NCI-H748 (cell line): ENCODE measurements at regions not wholly inside any gene's neighbourhood (a gene's known extent, or its start where the extent isn't known, plus 50 kb on each side); places are given as distances from the start of the nearest gene placed in this dataset.

Experiments used
- DNase-seq: peaks from one replicate; lab custom pipeline; 2025; ENCODE audit not compliant: unreplicated experiment; lab: John Stamatoyannopoulos, UW

DNA sequence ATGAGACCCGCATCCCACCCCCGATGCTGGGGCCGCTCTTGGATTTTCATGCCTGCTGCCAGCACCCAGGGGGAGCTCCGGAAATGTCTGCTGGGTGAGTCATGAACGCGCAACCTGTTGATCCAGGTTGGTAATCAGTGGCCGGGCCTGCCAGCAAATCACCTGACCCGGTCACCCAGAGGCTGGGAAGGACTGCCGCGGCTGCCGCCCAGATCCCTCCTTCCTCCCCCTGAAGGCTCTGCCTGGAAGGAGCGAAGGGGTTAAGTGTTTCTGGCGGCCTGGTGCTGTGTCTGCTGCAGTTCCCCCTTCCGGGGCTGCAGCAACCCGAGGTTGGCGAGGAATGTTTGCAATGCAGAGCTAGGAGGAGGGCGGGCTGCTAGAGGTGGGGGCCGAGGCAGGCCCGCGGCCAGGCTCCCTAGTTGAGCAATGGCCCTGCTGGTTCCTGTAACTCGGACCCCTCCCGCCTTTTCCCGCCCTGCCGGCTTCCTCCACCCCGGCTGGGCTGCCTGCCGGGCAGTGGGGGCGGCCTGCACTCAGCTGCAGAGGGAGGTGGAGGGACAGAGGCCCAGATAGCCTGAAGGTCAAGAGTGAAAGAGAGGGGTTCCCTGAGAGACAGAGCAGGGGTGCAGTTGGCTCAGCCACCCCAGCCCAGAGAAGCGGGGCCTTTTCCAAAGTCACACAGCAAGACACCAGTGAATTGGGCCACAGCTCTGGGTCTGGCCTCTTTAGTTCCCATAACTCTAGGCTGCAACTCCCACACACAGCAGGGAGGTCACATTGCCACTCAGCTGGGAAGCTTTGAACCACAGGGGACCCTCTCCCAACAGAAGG lies 156.3 kb upstream of the IER5L start:
- peak; percentile 49 for DNase-seq

- no peak for DNase-seq
These were observed 155.6 kb upstream of the IER5L start for GRCh38 chr9:129333617-129334104.

- DNase-seq: no peak
These were observed 154.5 kb upstream of the IER5L start for GRCh38 chr9:129332581-129332980.

GRCh38 chr9:129331772-129332500 lies 153.9 kb upstream of the IER5L start:
- no peak for DNase-seq

GRCh38 chr9:129331493-129331765 lies 153.4 kb upstream of the IER5L start:
- DNase-seq: no peak

- DNase-seq: no peak
These were observed 152.8 kb upstream of the IER5L start for GRCh38 chr9:129330711-129331492.

GRCh38 chr9:129328355-129329042 lies 150.4 kb upstream of the IER5L start:
- DNase-seq: no peak

GRCh38 chr9:129327552-129328328 lies 149.7 kb upstream of the IER5L start:
- no peak for DNase-seq

- DNase-seq: no peak
These were observed 148.3 kb upstream of the IER5L start for GRCh38 chr9:129326061-129327005.

GRCh38 chr9:129324808-129325502 lies 146.9 kb upstream of the IER5L start:
- no peak for DNase-seq

DNA sequence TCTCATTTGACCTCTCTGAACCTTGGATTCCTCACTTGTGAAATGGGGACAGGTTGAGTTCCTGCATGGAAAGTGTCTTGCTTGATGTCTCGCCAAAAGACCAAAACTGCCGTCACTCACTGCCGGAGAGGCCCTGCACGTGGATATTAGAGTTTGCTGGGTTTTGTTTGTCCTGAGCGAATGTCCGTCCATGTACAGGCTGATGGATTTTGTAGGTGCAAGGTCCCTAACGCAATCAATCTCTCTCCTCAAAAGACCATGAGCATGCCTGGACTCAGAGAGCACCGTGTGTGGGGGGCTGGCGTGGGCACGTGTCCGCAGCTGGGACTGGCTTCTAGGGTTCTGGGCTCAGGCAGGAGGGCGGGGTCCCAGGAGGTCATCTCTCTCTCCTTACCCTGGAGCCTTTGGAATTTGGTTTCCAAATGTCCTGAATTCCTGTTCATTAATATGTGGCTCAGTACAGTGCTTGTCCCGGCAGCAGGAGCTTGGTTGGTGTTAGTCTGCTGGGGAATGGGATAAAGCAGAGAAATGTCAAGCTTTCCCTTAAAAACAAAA lies 146.0 kb upstream of the IER5L start:
- DNase-seq: no peak

- DNase-seq: no peak
These were observed 145.4 kb upstream of the IER5L start for GRCh38 chr9:129323376-129323998.

DNA sequence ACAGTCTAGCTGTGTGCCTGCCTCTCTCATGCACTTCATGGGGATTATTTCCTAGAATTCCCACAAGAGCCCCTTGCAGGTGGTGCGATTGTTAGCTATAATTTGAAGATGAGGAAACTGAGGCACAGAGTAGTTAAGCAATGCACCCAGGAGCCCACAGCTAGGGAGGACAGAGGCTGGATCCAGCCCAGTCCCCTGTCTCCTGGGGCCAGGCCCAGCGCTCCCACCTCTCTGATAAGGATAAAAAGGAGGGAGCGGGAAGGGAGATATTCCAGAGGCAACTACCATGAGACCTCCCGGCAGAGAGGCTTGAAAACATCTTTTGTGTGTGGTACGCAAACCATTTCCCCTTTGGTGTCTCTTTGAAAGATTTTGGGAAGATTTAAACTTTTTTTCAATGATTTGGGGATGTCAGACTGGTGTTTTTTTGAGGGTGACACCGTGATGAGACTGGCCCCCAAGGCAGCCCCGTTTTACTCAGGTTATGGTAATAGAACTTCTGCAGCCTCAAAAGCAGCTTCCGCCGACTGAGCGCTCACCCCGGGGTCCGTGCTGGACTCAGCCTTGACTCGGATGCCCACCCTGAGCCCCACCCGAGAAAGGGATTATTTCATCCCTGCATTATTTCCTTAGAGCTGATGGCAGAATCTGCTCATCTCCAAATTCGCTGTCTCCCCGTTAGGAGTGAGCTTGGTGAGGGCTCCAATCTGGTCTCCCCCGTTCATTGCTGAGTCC lies 144.7 kb upstream of the IER5L start:
- DNase-seq: no peak

DNA sequence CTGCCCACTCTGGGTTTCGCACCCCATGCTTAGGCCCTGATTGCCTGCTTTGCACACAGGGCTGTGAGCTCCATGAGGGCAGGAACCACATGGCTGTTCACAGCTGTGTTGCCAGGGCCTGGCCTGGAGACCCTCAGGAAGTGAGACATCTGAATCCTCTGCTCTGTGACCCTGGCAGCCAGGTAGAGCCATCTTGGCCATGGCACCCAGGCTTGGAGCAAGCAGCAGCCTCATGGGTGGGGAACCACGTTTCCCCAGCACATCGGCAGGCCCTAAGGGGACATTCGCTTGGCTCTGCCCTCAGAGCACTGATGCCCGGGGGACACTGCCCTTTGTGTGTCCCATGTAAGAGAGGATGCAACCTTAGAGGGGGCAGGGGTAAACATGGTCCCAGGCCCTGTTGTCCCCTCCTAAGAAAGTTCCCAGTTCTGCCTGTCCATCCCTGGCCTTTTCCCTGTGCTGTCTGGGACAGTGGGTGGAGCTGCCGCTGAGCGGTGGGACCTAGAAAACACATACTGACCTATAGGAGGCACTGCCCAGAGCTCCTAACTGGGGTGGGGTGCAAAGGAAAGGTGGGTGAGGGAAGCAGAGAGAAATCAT lies 144.1 kb upstream of the IER5L start:
- DNase-seq: no peak

DNA sequence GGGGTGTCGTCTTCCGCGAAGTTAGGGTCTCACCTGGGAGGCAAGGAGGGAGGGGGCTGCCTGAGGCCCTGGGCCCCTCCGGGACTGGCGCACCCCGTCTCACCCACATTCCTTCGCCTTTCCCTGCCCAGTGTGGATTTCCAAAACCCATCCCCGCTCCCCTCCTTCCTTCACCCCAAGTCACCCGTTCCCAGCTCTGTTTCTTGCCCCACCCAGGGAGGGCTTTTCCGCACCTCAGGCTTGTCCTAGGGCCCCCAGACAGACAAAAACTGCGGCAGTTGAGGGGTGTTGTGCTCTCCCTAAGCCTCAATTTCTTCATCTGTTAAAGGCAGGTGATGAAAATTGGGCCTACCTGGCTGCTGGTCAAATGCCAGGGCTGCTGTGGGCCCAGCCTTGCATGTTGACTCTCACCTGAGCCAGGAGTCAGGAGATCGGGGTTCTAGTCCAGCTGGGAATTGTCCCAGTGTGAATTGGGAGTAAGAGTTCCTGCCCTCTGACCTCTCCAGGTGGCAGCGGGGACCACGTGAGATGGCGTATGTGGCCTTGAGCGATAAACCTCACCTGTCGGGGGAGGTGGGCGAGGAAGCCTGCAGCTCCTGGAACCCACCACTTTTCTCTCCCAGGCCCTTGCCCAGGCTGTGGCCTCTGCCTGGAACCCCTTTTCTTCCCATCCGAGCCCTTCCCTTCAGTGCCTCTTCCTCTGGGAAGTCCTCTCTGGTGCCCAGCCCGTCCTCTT lies 143.4 kb upstream of the IER5L start:
- no peak for DNase-seq
